BE2C (cell line): ENCODE measurements at regions not wholly inside any gene's neighbourhood (a gene's known extent, or its start where the extent isn't known, plus 50 kb on each side); places are given as distances from the start of the nearest gene placed in this dataset.

Experiments used
- DNase-seq: peaks from one replicate; pipeline ENCODE4 v3.0.0-alpha.2; 2020
- H3K27me3 ChIP-seq: fragments of 250-450 bp; sonication (Bioruptor Pico); 2 replicates; pipeline ENCODE4 v1.5.1; 2020; ENCODE audit warnings: mild to moderate bottlenecking
- H3K36me3 ChIP-seq: fragments of 250-450 bp; sonication (Bioruptor Pico); 2 replicates; pipeline ENCODE4 v1.5.1; 2020; ENCODE audit warnings: mild to moderate bottlenecking
- H3K4me1 ChIP-seq: fragments of 250-450 bp; sonication (Bioruptor Pico); 2 replicates; pipeline ENCODE4 v1.5.1; 2020
- H3K4me3 ChIP-seq: 2 replicates; pipeline ENCODE4 v1.5.1; 2011; ENCODE audit warnings: low read depth, low read length
- H3K9me3 ChIP-seq: fragments of 250-450 bp; sonication (Bioruptor Pico); 2 replicates; pipeline ENCODE4 v1.5.1; 2020
- TF ChIP-seq, protein P1 (sequence below): IDR thresholded peaks from 2 replicates; pipeline ENCODE4 v1.5.1; 2012; ENCODE audit warnings: mild to moderate bottlenecking, low read depth, low read length

- H3K4me3 ChIP-seq, result no peak overlapping the region
- no peak for DNase-seq
- H3K36me3 ChIP-seq, result no peaks in the 10 kb centered on the region
- H3K27me3 ChIP-seq, result no peaks in the 10 kb centered on the region
- no peaks in the 10 kb centered on the region for H3K4me1 ChIP-seq
- TF ChIP-seq, protein P1, sequence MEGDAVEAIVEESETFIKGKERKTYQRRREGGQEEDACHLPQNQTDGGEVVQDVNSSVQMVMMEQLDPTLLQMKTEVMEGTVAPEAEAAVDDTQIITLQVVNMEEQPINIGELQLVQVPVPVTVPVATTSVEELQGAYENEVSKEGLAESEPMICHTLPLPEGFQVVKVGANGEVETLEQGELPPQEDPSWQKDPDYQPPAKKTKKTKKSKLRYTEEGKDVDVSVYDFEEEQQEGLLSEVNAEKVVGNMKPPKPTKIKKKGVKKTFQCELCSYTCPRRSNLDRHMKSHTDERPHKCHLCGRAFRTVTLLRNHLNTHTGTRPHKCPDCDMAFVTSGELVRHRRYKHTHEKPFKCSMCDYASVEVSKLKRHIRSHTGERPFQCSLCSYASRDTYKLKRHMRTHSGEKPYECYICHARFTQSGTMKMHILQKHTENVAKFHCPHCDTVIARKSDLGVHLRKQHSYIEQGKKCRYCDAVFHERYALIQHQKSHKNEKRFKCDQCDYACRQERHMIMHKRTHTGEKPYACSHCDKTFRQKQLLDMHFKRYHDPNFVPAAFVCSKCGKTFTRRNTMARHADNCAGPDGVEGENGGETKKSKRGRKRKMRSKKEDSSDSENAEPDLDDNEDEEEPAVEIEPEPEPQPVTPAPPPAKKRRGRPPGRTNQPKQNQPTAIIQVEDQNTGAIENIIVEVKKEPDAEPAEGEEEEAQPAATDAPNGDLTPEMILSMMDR, result no peak
- no peaks in the 10 kb centered on the region for H3K9me3 ChIP-seq
Observed at GRCh38 chr9:2972475-2972874, 128.6 kb upstream of the PUM3 start.

DNA sequence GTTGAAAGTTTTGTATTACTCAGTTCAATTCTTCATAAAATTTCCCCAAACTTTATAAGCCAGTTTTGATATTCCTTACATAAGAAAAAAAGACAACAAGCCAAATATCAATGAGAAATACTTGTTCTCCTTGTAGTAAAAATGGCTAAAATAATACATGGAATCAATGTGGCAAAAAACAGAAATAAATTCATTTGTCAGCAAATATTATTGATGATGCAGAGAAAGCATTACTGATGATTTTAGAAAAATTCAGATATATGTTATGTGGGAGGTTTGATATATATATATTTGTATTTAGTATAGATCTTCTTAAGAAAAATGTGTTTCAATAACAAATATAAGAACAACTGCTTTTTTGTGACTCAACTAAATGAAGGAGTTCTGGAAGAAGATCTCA is 127.0 kb upstream of the PUM3 start:
- Histone ChIP-seq H3K36me3 (no peaks in the 10 kb centered on the region), H3K9me3 (no peaks in the 10 kb centered on the region), H3K27me3 (no peaks in the 10 kb centered on the region), H3K4me3 (no peak overlapping the region), H3K4me1 (no peaks in the 10 kb centered on the region)
- TF ChIP-seq, protein P1, result no peak
- no peak for DNase-seq

- DNase-seq, result no peak
- H3K9me3 ChIP-seq, result no peaks in the 10 kb centered on the region
- H3K36me3 ChIP-seq, result no peaks in the 10 kb centered on the region
- TF ChIP-seq, protein P1, result no peak
- H3K4me3 ChIP-seq, result no peak overlapping the region
- no peaks in the 10 kb centered on the region for H3K4me1 ChIP-seq
- H3K27me3 ChIP-seq, result no peaks in the 10 kb centered on the region
Observed at GRCh38 chr9:2967766-2968165, 123.9 kb upstream of the PUM3 start.

DNA sequence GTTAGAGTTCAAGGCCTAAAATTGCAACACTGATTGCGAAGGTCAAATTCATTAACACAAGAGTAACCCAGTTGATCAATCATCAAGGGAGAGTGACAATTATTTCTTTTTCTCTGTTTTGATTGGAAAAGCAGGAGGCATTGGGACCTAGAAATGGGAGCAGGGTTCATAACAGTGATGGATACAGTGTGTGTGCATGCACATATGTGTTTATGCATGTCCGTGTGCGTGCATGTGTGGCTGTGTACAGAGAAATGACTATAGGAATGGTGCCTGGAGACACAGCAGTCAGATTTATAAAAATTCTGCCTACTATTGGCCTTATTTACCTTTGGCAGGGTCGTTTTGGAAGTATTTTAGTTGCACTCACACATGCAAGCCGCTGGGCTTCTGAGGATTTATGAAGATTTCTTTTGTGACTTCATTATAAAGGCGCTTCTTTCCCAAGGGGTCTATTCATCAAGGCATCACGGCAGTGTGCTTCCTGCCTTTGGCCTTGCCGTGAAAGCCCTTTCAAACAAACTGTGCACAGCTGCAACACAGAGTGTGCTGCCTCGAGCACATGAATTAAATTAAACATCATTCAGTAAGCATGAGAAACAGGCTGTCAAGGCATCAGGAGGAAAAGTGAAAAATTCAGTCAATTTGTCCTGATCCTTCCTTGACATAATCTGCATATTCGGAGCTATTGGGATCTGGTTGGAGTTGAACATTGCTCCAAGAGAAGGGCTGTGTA is 122.8 kb upstream of the PUM3 start:
- H3K36me3 ChIP-seq, result no peaks in the 10 kb centered on the region
- H3K9me3 ChIP-seq, result no peaks in the 10 kb centered on the region
- no peaks in the 10 kb centered on the region for H3K27me3 ChIP-seq
- no peak overlapping the region for H3K4me3 ChIP-seq
- no peak for DNase-seq
- H3K4me1 ChIP-seq, result no peaks in the 10 kb centered on the region
- TF ChIP-seq, protein P1, result no peak

DNA sequence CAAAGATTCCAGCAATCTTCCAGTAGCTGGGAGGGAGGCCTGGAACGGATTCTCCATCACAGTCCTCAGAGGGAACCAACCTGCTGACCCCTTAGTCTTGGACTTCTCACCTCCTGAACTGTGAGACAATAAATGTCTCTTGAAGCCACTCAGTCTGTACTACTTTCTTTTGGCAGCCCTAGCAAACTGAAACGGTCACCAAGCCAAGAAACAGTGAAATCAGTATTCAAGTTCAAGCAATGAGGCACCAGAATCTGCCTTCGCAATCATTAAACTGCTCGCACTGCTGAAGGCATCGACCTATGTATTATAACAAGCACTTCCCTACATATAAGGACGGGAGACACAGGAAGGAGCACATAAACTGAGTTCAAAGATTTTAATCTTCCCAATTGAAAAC is 120.6 kb upstream of the PUM3 start:
- no peaks in the 10 kb centered on the region for H3K4me1 ChIP-seq
- H3K36me3 ChIP-seq, result no peaks in the 10 kb centered on the region
- TF ChIP-seq, protein P1, result no peak
- no peak overlapping the region for H3K4me3 ChIP-seq
- DNase-seq, result no peak
- no peaks in the 10 kb centered on the region for H3K27me3 ChIP-seq
- H3K9me3 ChIP-seq, result no peaks in the 10 kb centered on the region

DNA sequence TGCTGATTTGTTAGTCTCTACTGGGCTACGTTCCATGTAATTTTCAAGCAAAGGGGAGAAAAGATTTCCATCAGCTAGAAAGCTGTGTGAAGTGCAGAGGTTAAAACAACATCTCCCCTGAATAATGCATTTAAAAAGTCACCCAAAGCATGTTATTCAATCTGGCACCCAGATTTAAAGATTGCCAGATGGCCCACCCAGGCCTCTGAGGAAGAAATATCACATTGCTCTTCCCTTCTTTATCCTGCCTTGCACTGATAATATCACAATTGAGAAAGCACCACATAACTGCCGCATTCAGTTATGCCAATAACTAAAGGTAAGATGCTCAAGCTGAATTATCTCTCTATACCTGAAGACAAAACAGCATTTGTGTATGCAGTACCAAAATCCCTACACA is 119.4 kb upstream of the PUM3 start:
- Histone ChIP-seq H3K4me3 (no peak overlapping the region), H3K27me3 (no peaks in the 10 kb centered on the region), H3K9me3 (no peaks in the 10 kb centered on the region), H3K4me1 (no peaks in the 10 kb centered on the region), H3K36me3 (no peaks in the 10 kb centered on the region)
- DNase-seq, result no peak
- TF ChIP-seq, protein P1, result no peak
